Adrenal gland (tissue), 9 donors: ENCODE measurements at regions not wholly inside any gene's neighbourhood (a gene's known extent, or its start where the extent isn't known, plus 50 kb on each side); places are given as distances from the start of the nearest gene placed in this dataset.

ENCODE experiments used
- DNase-seq, 7 donors: peaks; one replicate each; pipeline ENCODE4 v3.0.0-alpha.2; 2019 to 2020
- H3K27ac ChIP-seq, 5 donors: fragments of 200-600 bp; sonication (generic) in 4 of 5; 1 replicate in 3 of 5; 2 replicates in 2 of 5; pipeline versions ENCODE4 v1.5.1 to v1.8.0; 2016 to 2020; ENCODE audit warnings: mild to moderate bottlenecking in 1 of 5
- H3K27me3 ChIP-seq: fragments of 200-600 bp; 2 replicates; pipeline ENCODE4 v1.8.0; 2021
- H3K36me3 ChIP-seq, 2 donors: fragments of 200-600 bp; replicated peaks in 1 of 2; 1 replicate in 1 of 2; 2 replicates in 1 of 2; pipeline versions ENCODE4 v1.5.1 to v1.8.0; 2018 to 2022
- H3K4me1 ChIP-seq, 2 donors: fragments of 200-600 bp; replicated peaks in 1 of 2; 1 replicate in 1 of 2; 2 replicates in 1 of 2; pipeline versions ENCODE4 v1.5.1 to v1.8.0; 2018 to 2021
- H3K4me3 ChIP-seq, 4 donors: fragments of 200-600 bp; sonication (generic) in 3 of 4; one replicate each; pipeline ENCODE4 v1.5.1; 2016 to 2018
- H3K9me3 ChIP-seq, 3 donors: fragments of 200-600 bp; sonication (generic) in 1 of 3; replicated peaks in 1 of 3; 1 replicate in 2 of 3; 2 replicates in 1 of 3; pipeline versions ENCODE4 v1.5.1 to v1.8.0; 2016 to 2021
- CTCF ChIP-seq, 6 experiments: fragments of 450-650 bp in 4 of 6; fragments of 200-600 bp in 2 of 6; sonication (generic) in 1 of 6; IDR thresholded peaks; 1 replicate in 5 of 6; 2 replicates in 1 of 6; pipeline versions ENCODE4 v1.5.1 to v1.8.0; 2016 to 2021; ENCODE audit warnings: antibody characterized with exemption in 6 of 6, mild to moderate bottlenecking in 2 of 6, moderate library complexity in 1 of 6
- POLR2A ChIP-seq, 2 donors: fragments of 450-650 bp; IDR thresholded peaks; one replicate each; pipeline ENCODE4 v1.6.1; 2017; ENCODE audit warnings: antibody characterized with exemption in 2 of 2, mild to moderate bottlenecking in 2 of 2, moderate library complexity in 1 of 2
- WGBS, 4 donors: extraction: QIAGEN DNeasy Blood & Tissue Kit in 2 of 4; methylation state at CpG; one replicate each; pipeline versions ENCODE4 v1.1.5 to v1.1.7; 2013 to 2017; 5-methylcytosine and 5-hydroxymethylcytosine counted together
- intact Hi-C, 2 donors: fragments of 100-400 bp; cut with DNase I; formaldehyde crosslinking; loops; one replicate each; pipeline versions ENCODE4 v1.14.1 to v1.15.0; 2022 to 2023
- donor health status: healthy with polysubstance abuse.
- donor health status: Bipolar disorder and iron deficiency.
- donor health status: DM: yes; HTN: yes; CAD: no.
- donor health status: DM: no; HTN: no; CAD: no.
- donor health status: DM: no; HTN: no; CAD: no.

GRCh38 chr21:15204970-15205286 is 140.1 kb upstream of the NRIP1 start:
- peak; percentile 25 to 63 (median 52) for DNase-seq
- Histone ChIP-seq H3K4me1 (peaks cover 8 to 17% of the 10 kb centered on the region in 2 donors), H3K36me3 (no peaks in the 10 kb centered on the region), H3K27ac (peak overlapping the region in 1 of 5 donors; percentile 27), H3K27me3 (no peaks in the 10 kb centered on the region), H3K4me3 (no peak overlapping the region), H3K9me3 (no peaks in the 10 kb centered on the region)
- TF ChIP-seq POLR2A (IDR thresholded peaks at IDR 0.05) (no peak), CTCF (IDR thresholded peaks at IDR 0.05) (no peak)
- intact Hi-C loops = loop anchor here in 1 of 2 donors (10.0 kb wide), 1 partner anchor 140 kb away; the partner anchor contains the start of gene NRIP1
- 55 to 67% (median 57%) methylated on average over 3 to 4 of the region's 4 CpGs for WGBS, 4 donors

- 56 to 65% (median 60%) methylated on average over 5 of the region's 5 CpGs for WGBS, 4 donors
Observed at GRCh38 chr21:15206514-15206913, 141.7 kb upstream of the NRIP1 start.

GRCh38 chr21:15207231-15207630 is 142.4 kb upstream of the NRIP1 start:
- no peak overlapping the region for H3K4me3 ChIP-seq
- intact Hi-C loops = loop anchor here in 1 of 2 donors (10.0 kb wide), 1 partner anchor 142 kb away; the partner anchor contains the start of gene NRIP1
- WGBS, 4 donors = 73 to 89% (median 85%) methylated on average over 4 of the region's 4 CpGs
- H3K4me1 ChIP-seq = peaks cover 8 to 20% of the 10 kb centered on the region in 2 donors
- TF ChIP-seq CTCF (IDR thresholded peaks at IDR 0.05) (no peak), POLR2A (IDR thresholded peaks at IDR 0.05) (no peak)
- DNase-seq = no peak
- H3K27me3 ChIP-seq = no peaks in the 10 kb centered on the region
- no peak overlapping the region for H3K27ac ChIP-seq
- H3K9me3 ChIP-seq = no peaks in the 10 kb centered on the region
- H3K36me3 ChIP-seq = no peaks in the 10 kb centered on the region

More at GRCh38 chr21:15206514-15206913, 141.7 kb upstream of the NRIP1 start:
- H3K27ac ChIP-seq = no peak overlapping the region
- H3K4me1 ChIP-seq = peaks cover 8 to 20% of the 10 kb centered on the region in 2 donors
- TF ChIP-seq CTCF (IDR thresholded peaks at IDR 0.05) = no peak
- no peak for TF ChIP-seq POLR2A (IDR thresholded peaks at IDR 0.05)
- no peaks in the 10 kb centered on the region for H3K9me3 ChIP-seq
- H3K36me3 ChIP-seq = no peaks in the 10 kb centered on the region
- no peak for DNase-seq
- intact Hi-C loops = loop anchor here in 1 of 2 donors (10.0 kb wide), 1 partner anchor 142 kb away; the partner anchor contains the start of gene NRIP1
- no peak overlapping the region for H3K4me3 ChIP-seq
- no peaks in the 10 kb centered on the region for H3K27me3 ChIP-seq

GRCh38 chr21:15207635-15208370 is 143.0 kb upstream of the NRIP1 start:
- Histone ChIP-seq H3K4me3 (no peak overlapping the region), H3K4me1 (peaks cover 8 to 20% of the 10 kb centered on the region in 2 donors), H3K9me3 (no peaks in the 10 kb centered on the region), H3K27me3 (no peaks in the 10 kb centered on the region), H3K27ac (no peak overlapping the region), H3K36me3 (no peaks in the 10 kb centered on the region)
- WGBS, 4 donors = 90 to 94% (median 92%) methylated on average over 13 of the region's 13 CpGs
- TF ChIP-seq CTCF (IDR thresholded peaks at IDR 0.05) (no peak), POLR2A (IDR thresholded peaks at IDR 0.05) (no peak)
- intact Hi-C loops = loop anchor here in 1 of 2 donors (10.0 kb wide), 1 partner anchor 143 kb away; the partner anchor contains the start of gene NRIP1
- DNase-seq = no peak
